ENCODE measurements at regions not wholly inside any gene's neighbourhood (a gene's known extent, or its start where the extent isn't known, plus 50 kb on each side); places are given as distances from the start of the nearest gene placed in this dataset.

- Histone ChIP-seq H3F3A (ENCODE audit: insufficient read depth, low read length, poor library complexity, severe bottlenecking) (peaks cover 11% of the 10 kb centered on the region), H3K4me2 (ENCODE audit: low read length) (no peak overlapping the region), H3K79me2 (replicated peaks; ENCODE audit: insufficient read depth, low read length) (no peaks in the 10 kb centered on the region), H3K36me3 (ENCODE audit: insufficient read depth, low read length) (no peaks in the 10 kb centered on the region), H3K9me3 (ENCODE audit: low read length) (no peaks in the 10 kb centered on the region), H4K20me1 (ENCODE audit: insufficient read depth) (no peaks in the 10 kb centered on the region), H3K4me3 (ENCODE audit: low read length) (no peak overlapping the region), H3K9me2 (ENCODE audit: insufficient read depth, low read length) (no peaks in the 10 kb centered on the region), H2AFZ (ENCODE audit: low read depth, low read length) (no peak overlapping the region), H3K27ac (ENCODE audit: low read length) (no peak overlapping the region), H3K9ac (ENCODE audit: low read length) (no peak overlapping the region), H3K27me3 (ENCODE audit: insufficient read depth, low read depth, low read length) (no peaks in the 10 kb centered on the region)
- TF ChIP-seq EP300 (conservative IDR thresholded peaks at IDR 0.05; ENCODE audit: poor library complexity, severe bottlenecking) (no peak), POLR2AphosphoS5 (IDR thresholded peaks at IDR 0.05) (no peak), CTCF (IDR thresholded peaks at IDR 0.05; ENCODE audit: poor library complexity, severe bottlenecking) (no peak), RAD21 (conservative IDR thresholded peaks at IDR 0.05) (no peak), EZH2 (IDR thresholded peaks at IDR 0.05; ENCODE audit: borderline replicate concordance, insufficient read depth, low read length, poor library complexity, severe bottlenecking) (no peak), TAF1 (IDR thresholded peaks at IDR 0.05; ENCODE audit: low read depth) (no peak), MXI1 (conservative IDR thresholded peaks at IDR 0.05; ENCODE audit: poor library complexity, severe bottlenecking) (no peak), REST (IDR thresholded peaks at IDR 0.05; ENCODE audit: borderline replicate concordance) (no peak), SMC3 (conservative IDR thresholded peaks at IDR 0.05; ENCODE audit: poor library complexity) (no peak)
Observed at GRCh38 chr16:85264752-85265151, 152.5 kb upstream of the CIBAR2 start.

- H3K27ac ChIP-seq (ENCODE audit: low read length), result no peak overlapping the region
- no peaks in the 10 kb centered on the region for H3K36me3 ChIP-seq (ENCODE audit: insufficient read depth, low read length)
- no peaks in the 10 kb centered on the region for H4K20me1 ChIP-seq (ENCODE audit: insufficient read depth)
- H3K9ac ChIP-seq (ENCODE audit: low read length), result no peak overlapping the region
- no peak overlapping the region for H3K4me3 ChIP-seq (ENCODE audit: low read length)
- no peaks in the 10 kb centered on the region for H3K79me2 ChIP-seq (replicated peaks; ENCODE audit: insufficient read depth, low read length)
- no peak overlapping the region for H2AFZ ChIP-seq (ENCODE audit: low read depth, low read length)
- TF ChIP-seq POLR2AphosphoS5 (IDR thresholded peaks at IDR 0.05), result peak; percentile 18
- no peak for TF ChIP-seq CTCF (IDR thresholded peaks at IDR 0.05; ENCODE audit: poor library complexity, severe bottlenecking)
- H3K9me2 ChIP-seq (ENCODE audit: insufficient read depth, low read length), result no peaks in the 10 kb centered on the region
- H3K9me3 ChIP-seq (ENCODE audit: low read length), result no peaks in the 10 kb centered on the region
- H3F3A ChIP-seq (ENCODE audit: insufficient read depth, low read length, poor library complexity, severe bottlenecking), result peaks cover 11% of the 10 kb centered on the region
- no peaks in the 10 kb centered on the region for H3K27me3 ChIP-seq (ENCODE audit: insufficient read depth, low read depth, low read length)
- no peak overlapping the region for H3K4me2 ChIP-seq (ENCODE audit: low read length)
Observed at GRCh38 chr16:85265161-85265784, 153.0 kb upstream of the CIBAR2 start.
